ENCODE measurements at regions not wholly inside any gene's neighbourhood (a gene's known extent, or its start where the extent isn't known, plus 50 kb on each side); places are given as distances from the start of the nearest gene placed in this dataset.

GRCh38 chr20:7693761-7694160 lies 246.5 kb downstream of the HAO1 start:
- Histone ChIP-seq H3K27ac (no peak overlapping the region), H3K4me1 (peaks cover 0 to 7% of the 10 kb centered on the region in 2 donors), H3K27me3 (no peaks in the 10 kb centered on the region), H3K9me3 (no peaks in the 10 kb centered on the region), H3K4me3 (no peak overlapping the region), H3K36me3 (no peaks in the 10 kb centered on the region)
- no peak for DNase-seq
- intact Hi-C loops (cut with DNase I; ENCODE audit: low total_unique reads), result no loop called here
- TF ChIP-seq CTCF (IDR thresholded peaks at IDR 0.05) (no peak), POLR2A (IDR thresholded peaks at IDR 0.05) (no peak)

- DNase-seq, result no peak
- no peak overlapping the region for H3K4me3 ChIP-seq
- peaks cover 0 to 7% of the 10 kb centered on the region in 2 donors for H3K4me1 ChIP-seq
- intact Hi-C loops (cut with DNase I; ENCODE audit: low total_unique reads), result no loop called here
- no peak overlapping the region for H3K27ac ChIP-seq
- no peaks in the 10 kb centered on the region for H3K9me3 ChIP-seq
- TF ChIP-seq POLR2A (IDR thresholded peaks at IDR 0.05) (no peak), CTCF (IDR thresholded peaks at IDR 0.05) (no peak)
- H3K36me3 ChIP-seq, result no peaks in the 10 kb centered on the region
- no peaks in the 10 kb centered on the region for H3K27me3 ChIP-seq
These were observed 245.2 kb downstream of the HAO1 start for GRCh38 chr20:7695051-7695495.

GRCh38 chr20:7695635-7696034 lies 244.6 kb downstream of the HAO1 start:
- H3K4me3 ChIP-seq, result no peak overlapping the region
- intact Hi-C loops (cut with DNase I; ENCODE audit: low total_unique reads), result no loop called here
- H3K27ac ChIP-seq, result no peak overlapping the region
- DNase-seq, result no peak
- no peaks in the 10 kb centered on the region for H3K9me3 ChIP-seq
- TF ChIP-seq POLR2A (IDR thresholded peaks at IDR 0.05), result no peak
- no peak for TF ChIP-seq CTCF (IDR thresholded peaks at IDR 0.05)
- H3K27me3 ChIP-seq, result no peaks in the 10 kb centered on the region
- no peaks in the 10 kb centered on the region for H3K36me3 ChIP-seq
- H3K4me1 ChIP-seq, result peaks cover 0 to 7% of the 10 kb centered on the region in 2 donors

- Histone ChIP-seq H3K4me3 (no peak overlapping the region), H3K27ac (no peak overlapping the region), H3K36me3 (no peaks in the 10 kb centered on the region), H3K9me3 (no peaks in the 10 kb centered on the region), H3K4me1 (peaks cover 0 to 7% of the 10 kb centered on the region in 2 donors), H3K27me3 (no peaks in the 10 kb centered on the region)
- no peak for DNase-seq
- no peak for TF ChIP-seq POLR2A (IDR thresholded peaks at IDR 0.05)
- TF ChIP-seq CTCF (IDR thresholded peaks at IDR 0.05), result no peak
- intact Hi-C loops (cut with DNase I; ENCODE audit: low total_unique reads), result no loop called here
These were observed 243.9 kb downstream of the HAO1 start for GRCh38 chr20:7696311-7696710.

- Histone ChIP-seq H3K27ac (no peak overlapping the region), H3K4me1 (no peaks in the 10 kb centered on the region), H3K27me3 (no peaks in the 10 kb centered on the region), H3K9me3 (no peaks in the 10 kb centered on the region), H3K4me3 (no peak overlapping the region), H3K36me3 (no peaks in the 10 kb centered on the region)
- no peak for DNase-seq
- TF ChIP-seq CTCF (IDR thresholded peaks at IDR 0.05) (no peak), POLR2A (IDR thresholded peaks at IDR 0.05) (no peak)
- intact Hi-C loops (cut with DNase I; ENCODE audit: low total_unique reads), result no loop called here
These were observed 238.1 kb downstream of the HAO1 start for GRCh38 chr20:7702141-7702540.

Measured in uterus (tissue), 3 donors.